ENCODE measurements at regions not wholly inside any gene's neighbourhood (a gene's known extent, or its start where the extent isn't known, plus 50 kb on each side); places are given as distances from the start of the nearest gene placed in this dataset.
"Not testable (repeated sequence)": the region's sequence is repeated elsewhere in the genome, so short reads cannot be mapped to it uniquely, and the experiment has no call there.

DNA sequence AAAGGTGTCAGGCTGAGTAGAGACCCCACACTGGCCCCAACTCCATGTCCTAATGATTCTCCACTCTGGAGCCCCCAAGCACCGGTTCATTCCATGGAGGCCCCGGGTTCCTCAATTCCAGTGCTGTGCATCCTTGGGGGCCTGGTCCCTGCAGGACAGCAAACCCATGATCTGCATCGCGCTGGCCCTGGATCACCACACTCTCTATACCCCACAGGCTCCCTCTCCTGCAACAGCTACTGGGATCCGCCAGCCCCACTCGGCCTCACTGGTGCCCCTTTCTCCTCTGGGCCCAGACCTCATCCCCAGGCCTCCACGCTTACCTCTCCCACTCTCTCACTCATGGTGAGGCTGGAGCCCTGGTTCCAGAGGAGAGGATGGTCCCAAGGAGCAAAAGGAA is 68.6 kb upstream of the TUBA3E start:
- intact Hi-C loops (cut with micrococcal nuclease); POLR2A ChIA-PET; H3K9me3 Mint-ChIP-seq; ATAC-seq; DNase-seq; H3K27ac Mint-ChIP-seq; H3K4me1 Mint-ChIP-seq (ENCODE audit: low read depth); CTCF ChIA-PET; H3K36me3 Mint-ChIP-seq (ENCODE audit: low read depth); H3K4me3 Mint-ChIP-seq; H3K27me3 Mint-ChIP-seq: not testable (repeated sequence)

DNA sequence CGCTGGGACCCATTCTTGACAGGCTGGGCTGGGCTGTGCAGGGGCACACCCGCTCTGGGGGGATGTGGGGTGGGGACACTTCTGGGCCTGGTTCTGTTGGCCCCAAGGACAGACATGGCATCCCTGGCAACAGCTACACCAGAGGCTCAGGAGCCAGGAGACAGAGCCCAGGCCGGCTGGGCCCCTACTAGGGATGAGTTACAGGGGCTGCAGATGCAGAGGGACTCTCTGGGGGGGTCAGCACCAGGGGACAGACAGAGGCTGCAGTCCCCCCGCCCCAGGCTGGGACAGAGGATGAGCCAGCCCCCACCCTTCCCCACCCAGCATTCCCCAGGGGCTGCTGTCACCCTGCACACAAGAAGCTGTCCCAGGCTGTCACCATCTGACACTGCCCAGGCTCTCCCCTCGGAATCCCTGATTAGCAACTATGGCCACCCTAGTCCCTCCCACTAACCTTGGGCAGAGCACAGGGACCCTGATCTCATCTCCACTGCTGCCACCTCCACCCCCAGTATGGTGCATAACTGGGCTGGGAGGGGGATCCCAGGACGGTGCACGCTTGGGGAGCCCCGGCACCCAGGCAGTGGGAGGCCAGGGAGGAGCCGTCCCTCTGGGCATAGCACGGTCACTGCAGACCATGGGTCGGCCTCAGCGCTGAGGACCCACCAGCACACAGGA is 67.5 kb upstream of the TUBA3E start:
- H3K27me3 Mint-ChIP-seq; H3K9me3 Mint-ChIP-seq; H3K4me1 Mint-ChIP-seq (ENCODE audit: low read depth); CTCF ChIA-PET; H3K36me3 Mint-ChIP-seq (ENCODE audit: low read depth); POLR2A ChIA-PET; ATAC-seq; H3K27ac Mint-ChIP-seq; DNase-seq; H3K4me3 Mint-ChIP-seq; intact Hi-C loops (cut with micrococcal nuclease): not testable (repeated sequence)

DNA sequence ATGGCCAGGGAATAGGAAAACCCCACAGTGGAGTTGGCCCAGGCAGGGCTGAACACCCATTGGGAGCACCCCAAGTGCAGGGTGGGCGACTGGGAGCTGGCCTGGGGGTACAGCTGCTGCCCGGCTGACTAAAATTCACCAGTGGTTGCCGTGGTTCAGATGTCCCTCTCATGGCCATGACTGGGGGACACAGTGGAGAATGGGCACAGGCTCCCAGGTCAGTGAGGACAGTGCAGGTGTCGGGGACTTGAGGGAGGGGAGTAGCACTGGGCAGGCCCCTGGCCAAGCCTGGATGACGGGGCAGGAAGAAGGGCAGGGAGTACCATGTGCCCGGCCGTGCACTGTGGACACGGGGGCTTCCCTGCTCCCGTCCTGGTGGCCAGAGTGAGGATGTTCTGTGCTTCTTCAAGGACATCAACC is 66.7 kb upstream of the TUBA3E start:
- ATAC-seq; H3K27me3 Mint-ChIP-seq; CTCF ChIA-PET; H3K36me3 Mint-ChIP-seq (ENCODE audit: low read depth); POLR2A ChIA-PET; H3K4me3 Mint-ChIP-seq; intact Hi-C loops (cut with micrococcal nuclease); H3K4me1 Mint-ChIP-seq (ENCODE audit: low read depth); DNase-seq; H3K9me3 Mint-ChIP-seq; H3K27ac Mint-ChIP-seq: not testable (repeated sequence)

DNA sequence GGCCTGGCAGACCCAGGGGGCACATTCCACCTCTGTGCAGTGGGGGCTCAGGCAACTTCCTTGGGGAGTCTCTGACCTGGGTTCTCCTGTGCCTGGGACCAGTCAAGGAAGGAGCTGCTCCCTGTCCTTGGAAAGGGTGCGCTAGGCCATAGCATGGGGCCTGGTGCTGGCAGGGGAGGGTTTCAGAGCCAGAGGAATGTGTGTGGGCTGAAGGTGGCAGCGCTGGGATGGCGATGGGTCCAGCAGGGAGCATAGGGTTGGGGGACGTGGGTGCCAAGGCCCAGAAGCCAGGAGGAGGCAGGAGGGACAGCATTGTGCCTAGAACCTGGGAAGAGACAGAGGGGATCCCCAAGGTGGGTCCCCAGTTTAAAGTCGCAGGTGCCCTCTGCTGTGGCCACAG is 66.3 kb upstream of the TUBA3E start:
- ChIA-PET POLR2A (no interaction called here), CTCF (no interaction called here)
- H3K9me3 Mint-ChIP-seq, result no peaks in the 10 kb centered on the region

DNA sequence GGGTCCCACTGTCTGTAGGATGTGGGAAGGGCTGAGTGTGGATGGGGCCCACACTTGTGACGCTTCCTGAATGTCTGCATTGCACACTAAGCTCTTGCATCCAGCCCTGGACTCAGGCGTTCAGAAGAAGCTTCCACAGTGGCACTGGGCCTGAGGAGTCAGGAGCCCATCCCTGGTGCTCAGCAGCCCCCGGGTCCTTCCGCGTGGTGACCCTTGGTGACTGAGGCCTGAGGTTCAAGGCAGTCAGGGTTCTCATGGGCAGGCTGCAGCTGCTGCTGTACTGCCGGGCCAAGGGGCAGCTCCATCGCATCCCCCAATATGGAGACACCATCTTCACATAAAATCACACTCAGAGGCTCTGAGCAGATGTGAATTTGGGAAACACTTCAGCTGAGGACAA is 65.8 kb upstream of the TUBA3E start:
- Mint-ChIP-seq H3K4me1 (ENCODE audit: low read depth) (no peaks in the 10 kb centered on the region), H3K36me3 (ENCODE audit: low read depth) (no peaks in the 10 kb centered on the region), H3K9me3 (no peaks in the 10 kb centered on the region), H3K27me3 (peaks cover 4% of the 10 kb centered on the region), H3K4me3 (no peak overlapping the region), H3K27ac (no peak overlapping the region)
- DNase-seq, result no peak
- no peak for ATAC-seq
- CTCF ChIA-PET, result no interaction called here
- intact Hi-C loops (cut with micrococcal nuclease), result no loop called here
- POLR2A ChIA-PET, result no interaction called here
- TF ChIP-seq, protein P1, sequence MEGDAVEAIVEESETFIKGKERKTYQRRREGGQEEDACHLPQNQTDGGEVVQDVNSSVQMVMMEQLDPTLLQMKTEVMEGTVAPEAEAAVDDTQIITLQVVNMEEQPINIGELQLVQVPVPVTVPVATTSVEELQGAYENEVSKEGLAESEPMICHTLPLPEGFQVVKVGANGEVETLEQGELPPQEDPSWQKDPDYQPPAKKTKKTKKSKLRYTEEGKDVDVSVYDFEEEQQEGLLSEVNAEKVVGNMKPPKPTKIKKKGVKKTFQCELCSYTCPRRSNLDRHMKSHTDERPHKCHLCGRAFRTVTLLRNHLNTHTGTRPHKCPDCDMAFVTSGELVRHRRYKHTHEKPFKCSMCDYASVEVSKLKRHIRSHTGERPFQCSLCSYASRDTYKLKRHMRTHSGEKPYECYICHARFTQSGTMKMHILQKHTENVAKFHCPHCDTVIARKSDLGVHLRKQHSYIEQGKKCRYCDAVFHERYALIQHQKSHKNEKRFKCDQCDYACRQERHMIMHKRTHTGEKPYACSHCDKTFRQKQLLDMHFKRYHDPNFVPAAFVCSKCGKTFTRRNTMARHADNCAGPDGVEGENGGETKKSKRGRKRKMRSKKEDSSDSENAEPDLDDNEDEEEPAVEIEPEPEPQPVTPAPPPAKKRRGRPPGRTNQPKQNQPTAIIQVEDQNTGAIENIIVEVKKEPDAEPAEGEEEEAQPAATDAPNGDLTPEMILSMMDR (IDR thresholded peaks at IDR 0.05), result no peak

More for the DNA sequence above, 66.3 kb upstream of the TUBA3E start:
- intact Hi-C loops (cut with micrococcal nuclease), result no loop called here
- no peaks in the 10 kb centered on the region for H3K4me1 Mint-ChIP-seq (ENCODE audit: low read depth)
- peaks cover 2% of the 10 kb centered on the region for H3K27me3 Mint-ChIP-seq
- no peak overlapping the region for H3K27ac Mint-ChIP-seq
- H3K4me3 Mint-ChIP-seq, result no peak overlapping the region
- DNase-seq (no peak), ATAC-seq (no peak)
- TF ChIP-seq, protein P1 (IDR thresholded peaks at IDR 0.05), result no peak
- no peaks in the 10 kb centered on the region for H3K36me3 Mint-ChIP-seq (ENCODE audit: low read depth)

DNA sequence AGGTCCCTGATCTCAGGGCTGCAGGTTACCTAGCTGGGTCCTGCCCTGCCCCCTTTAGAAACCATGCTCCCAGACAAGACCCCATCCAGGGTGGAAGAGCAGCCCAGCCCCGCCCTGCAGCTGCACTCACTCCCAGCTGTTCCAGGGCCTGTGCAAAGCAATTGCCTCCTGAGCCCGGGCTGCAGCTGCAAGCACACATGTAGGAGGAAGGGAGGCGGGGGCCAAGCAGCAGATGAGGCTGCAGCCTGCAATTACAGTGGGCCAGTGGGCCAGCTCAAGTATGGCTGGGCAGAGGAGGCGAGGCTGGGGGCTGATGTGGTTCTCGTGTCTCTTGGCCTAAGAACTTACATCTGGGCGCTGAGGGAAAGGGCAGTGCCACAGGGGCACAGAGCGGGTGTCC is 65.4 kb upstream of the TUBA3E start:
- intact Hi-C loops (cut with micrococcal nuclease), result no loop called here
- ChIA-PET POLR2A (no interaction called here), CTCF (no interaction called here)
- H3K27me3 Mint-ChIP-seq, result peaks cover 4% of the 10 kb centered on the region
- TF ChIP-seq, protein P1 (IDR thresholded peaks at IDR 0.05), result no peak
- no peaks in the 10 kb centered on the region for H3K9me3 Mint-ChIP-seq
- H3K27ac Mint-ChIP-seq, result no peak overlapping the region
- H3K4me3 Mint-ChIP-seq, result no peak overlapping the region
- no peak for DNase-seq
- no peaks in the 10 kb centered on the region for H3K4me1 Mint-ChIP-seq (ENCODE audit: low read depth)
- no peaks in the 10 kb centered on the region for H3K36me3 Mint-ChIP-seq (ENCODE audit: low read depth)
- ATAC-seq, result no peak
